ENCODE measurements at regions not wholly inside any gene's neighbourhood (a gene's known extent, or its start where the extent isn't known, plus 50 kb on each side); places are given as distances from the start of the nearest gene placed in this dataset.

GRCh38 chr14:81743605-81744004, 210.0 kb upstream of the SEL1L start:
- TF ChIP-seq, protein P1, sequence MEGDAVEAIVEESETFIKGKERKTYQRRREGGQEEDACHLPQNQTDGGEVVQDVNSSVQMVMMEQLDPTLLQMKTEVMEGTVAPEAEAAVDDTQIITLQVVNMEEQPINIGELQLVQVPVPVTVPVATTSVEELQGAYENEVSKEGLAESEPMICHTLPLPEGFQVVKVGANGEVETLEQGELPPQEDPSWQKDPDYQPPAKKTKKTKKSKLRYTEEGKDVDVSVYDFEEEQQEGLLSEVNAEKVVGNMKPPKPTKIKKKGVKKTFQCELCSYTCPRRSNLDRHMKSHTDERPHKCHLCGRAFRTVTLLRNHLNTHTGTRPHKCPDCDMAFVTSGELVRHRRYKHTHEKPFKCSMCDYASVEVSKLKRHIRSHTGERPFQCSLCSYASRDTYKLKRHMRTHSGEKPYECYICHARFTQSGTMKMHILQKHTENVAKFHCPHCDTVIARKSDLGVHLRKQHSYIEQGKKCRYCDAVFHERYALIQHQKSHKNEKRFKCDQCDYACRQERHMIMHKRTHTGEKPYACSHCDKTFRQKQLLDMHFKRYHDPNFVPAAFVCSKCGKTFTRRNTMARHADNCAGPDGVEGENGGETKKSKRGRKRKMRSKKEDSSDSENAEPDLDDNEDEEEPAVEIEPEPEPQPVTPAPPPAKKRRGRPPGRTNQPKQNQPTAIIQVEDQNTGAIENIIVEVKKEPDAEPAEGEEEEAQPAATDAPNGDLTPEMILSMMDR (IDR thresholded peaks at IDR 0.05) = no peak
- TF ChIP-seq POLR2A (IDR thresholded peaks at IDR 0.05) = no peak
